WI38 (cell line): ENCODE measurements at regions not wholly inside any gene's neighbourhood (a gene's known extent, or its start where the extent isn't known, plus 50 kb on each side); places are given as distances from the start of the nearest gene placed in this dataset.
"Not testable (repeated sequence)": the region's sequence is repeated elsewhere in the genome, so short reads cannot be mapped to it uniquely, and the experiment has no call there.

Source experiments
- H3K4me3 ChIP-seq: 2 replicates; pipeline ENCODE4 v1.5.1; 2011; ENCODE audit warnings: low read depth, mild to moderate bottlenecking, control low read depth, low read length
- TF ChIP-seq, protein P1 (sequence below): IDR thresholded peaks from 2 replicates; pipeline ENCODE4 v1.5.1; 2012; ENCODE audit warnings: low read depth, mild to moderate bottlenecking, control low read depth, low read length

DNA sequence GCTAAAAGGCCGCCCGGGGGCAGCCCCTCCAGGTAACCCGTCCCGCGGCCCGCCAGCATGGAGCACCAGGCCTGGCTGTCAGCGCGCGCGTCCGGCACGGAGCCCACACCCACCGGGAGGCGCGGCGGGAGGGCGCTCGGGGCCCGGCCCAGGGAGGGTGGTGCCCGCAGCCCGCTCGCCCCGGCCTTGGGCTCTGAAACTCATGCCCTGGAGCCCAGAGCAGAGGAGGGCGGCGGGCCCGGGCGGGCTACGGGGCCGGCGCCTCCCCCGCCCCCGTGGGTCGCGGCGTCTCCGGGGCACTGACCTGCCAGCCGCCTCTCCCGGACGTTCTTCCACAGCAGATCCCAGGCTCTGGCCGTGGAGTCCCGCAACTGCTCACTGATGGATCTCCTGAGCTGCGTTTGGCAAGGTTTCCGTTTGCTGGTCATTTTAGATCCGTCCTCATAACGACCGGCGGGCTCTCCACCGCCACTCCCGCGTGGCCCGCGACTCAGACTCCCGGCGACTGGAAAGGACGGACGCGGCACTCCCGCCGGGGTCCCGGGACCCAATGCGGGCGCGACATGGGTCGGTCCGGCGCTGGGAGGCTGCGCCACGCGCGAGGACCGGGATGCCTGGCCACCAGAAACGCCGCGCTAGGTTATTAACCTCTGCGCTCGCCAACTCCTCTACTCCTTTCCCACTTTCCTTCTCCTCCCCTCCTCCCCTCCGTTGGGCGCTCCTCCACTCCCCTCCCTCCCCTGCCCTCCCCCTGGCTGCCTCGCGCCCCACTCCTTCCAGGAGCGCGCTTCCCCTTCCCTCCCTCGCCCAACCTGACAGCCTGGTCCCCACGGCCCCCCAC is 64.7 kb upstream of the STARD13 start:
- H3K4me3 ChIP-seq, result peak overlapping the region; percentile 82
- TF ChIP-seq, protein P1, sequence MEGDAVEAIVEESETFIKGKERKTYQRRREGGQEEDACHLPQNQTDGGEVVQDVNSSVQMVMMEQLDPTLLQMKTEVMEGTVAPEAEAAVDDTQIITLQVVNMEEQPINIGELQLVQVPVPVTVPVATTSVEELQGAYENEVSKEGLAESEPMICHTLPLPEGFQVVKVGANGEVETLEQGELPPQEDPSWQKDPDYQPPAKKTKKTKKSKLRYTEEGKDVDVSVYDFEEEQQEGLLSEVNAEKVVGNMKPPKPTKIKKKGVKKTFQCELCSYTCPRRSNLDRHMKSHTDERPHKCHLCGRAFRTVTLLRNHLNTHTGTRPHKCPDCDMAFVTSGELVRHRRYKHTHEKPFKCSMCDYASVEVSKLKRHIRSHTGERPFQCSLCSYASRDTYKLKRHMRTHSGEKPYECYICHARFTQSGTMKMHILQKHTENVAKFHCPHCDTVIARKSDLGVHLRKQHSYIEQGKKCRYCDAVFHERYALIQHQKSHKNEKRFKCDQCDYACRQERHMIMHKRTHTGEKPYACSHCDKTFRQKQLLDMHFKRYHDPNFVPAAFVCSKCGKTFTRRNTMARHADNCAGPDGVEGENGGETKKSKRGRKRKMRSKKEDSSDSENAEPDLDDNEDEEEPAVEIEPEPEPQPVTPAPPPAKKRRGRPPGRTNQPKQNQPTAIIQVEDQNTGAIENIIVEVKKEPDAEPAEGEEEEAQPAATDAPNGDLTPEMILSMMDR, result no peak

- H3K4me3 ChIP-seq, result peak overlapping the region; percentile 82
- TF ChIP-seq, protein P1, result no peak
These were observed 65.8 kb upstream of the STARD13 start for GRCh38 chr13:33351319-33351718.

GRCh38 chr13:33352041-33352440 is 66.5 kb upstream of the STARD13 start:
- no peak overlapping the region for H3K4me3 ChIP-seq
- TF ChIP-seq, protein P1, result no peak

DNA sequence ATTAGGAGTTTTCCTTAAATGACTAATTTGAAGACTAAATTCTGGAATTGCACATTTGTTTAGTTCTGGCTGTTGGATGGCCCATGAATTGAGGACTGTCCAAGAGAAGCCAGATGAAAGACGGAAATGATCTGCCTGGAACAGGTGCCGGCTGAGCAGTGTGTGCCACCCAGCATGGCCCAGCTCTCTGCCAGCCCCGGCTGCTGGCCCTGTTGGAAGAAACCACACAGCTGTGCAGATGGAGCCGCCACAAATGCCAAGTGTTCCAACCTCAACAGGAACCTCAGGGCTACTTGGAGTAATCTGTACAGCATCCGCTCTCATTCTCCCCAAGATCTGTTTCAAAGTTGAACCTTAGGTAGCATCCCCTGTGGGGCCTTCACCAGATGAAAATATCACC is 67.0 kb upstream of the STARD13 start:
- H3K4me3 ChIP-seq, result no peak overlapping the region
- TF ChIP-seq, protein P1, result no peak

GRCh38 chr13:33353210-33353609 is 67.7 kb upstream of the STARD13 start:
- H3K4me3 ChIP-seq, result no peak overlapping the region
- TF ChIP-seq, protein P1, result no peak

DNA sequence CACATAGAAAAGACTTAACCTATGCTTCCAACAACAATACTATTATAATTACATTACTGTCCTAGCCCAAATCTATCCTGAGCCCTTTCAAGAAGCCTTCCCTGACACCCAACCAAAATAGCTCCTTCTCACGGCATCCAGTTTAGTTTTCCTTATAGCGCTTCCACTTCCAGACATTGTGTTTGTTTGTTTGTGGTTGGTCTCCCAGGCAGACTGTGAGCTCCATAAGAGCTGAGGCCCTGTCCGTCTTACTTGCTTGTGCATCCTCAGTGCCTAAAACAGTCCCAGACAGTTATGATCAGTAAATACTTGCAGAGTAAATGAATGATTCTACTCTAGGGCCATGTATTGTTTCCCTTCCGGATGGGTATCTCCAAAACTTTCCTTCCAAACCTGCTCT is 68.1 kb upstream of the STARD13 start:
- TF ChIP-seq, protein P1, result no peak
- no peak overlapping the region for H3K4me3 ChIP-seq

- TF ChIP-seq, protein P1, result no peak
- no peak overlapping the region for H3K4me3 ChIP-seq
These were observed 69.8 kb upstream of the STARD13 start for GRCh38 chr13:33355201-33355895.

- H3K4me3 ChIP-seq, result not testable (repeated sequence)
These were observed 72.5 kb upstream of the STARD13 start for GRCh38 chr13:33358076-33358475.
